ENCODE measurements at regions not wholly inside any gene's neighbourhood (a gene's known extent, or its start where the extent isn't known, plus 50 kb on each side); places are given as distances from the start of the nearest gene placed in this dataset.

DNA sequence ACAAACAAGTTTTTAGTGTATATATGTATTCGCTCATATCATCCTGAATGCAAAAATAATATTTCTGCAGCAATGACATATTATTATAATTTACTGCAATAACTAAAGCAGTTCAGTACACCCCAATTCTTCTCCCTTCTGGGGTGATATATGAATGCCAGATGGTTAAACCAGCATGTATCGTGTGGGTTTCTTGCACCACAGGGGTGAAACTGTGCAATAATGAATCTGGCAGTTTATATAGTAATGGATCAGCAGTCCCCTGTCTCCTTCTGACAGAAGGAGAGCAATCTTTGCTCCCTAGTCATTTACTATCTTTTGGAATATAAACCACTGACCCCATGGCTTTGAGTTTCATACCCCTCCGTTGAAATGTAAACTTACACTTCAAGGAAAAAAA is 228.6 kb upstream of the KLHL1 start:
- TF ChIP-seq, protein P1, sequence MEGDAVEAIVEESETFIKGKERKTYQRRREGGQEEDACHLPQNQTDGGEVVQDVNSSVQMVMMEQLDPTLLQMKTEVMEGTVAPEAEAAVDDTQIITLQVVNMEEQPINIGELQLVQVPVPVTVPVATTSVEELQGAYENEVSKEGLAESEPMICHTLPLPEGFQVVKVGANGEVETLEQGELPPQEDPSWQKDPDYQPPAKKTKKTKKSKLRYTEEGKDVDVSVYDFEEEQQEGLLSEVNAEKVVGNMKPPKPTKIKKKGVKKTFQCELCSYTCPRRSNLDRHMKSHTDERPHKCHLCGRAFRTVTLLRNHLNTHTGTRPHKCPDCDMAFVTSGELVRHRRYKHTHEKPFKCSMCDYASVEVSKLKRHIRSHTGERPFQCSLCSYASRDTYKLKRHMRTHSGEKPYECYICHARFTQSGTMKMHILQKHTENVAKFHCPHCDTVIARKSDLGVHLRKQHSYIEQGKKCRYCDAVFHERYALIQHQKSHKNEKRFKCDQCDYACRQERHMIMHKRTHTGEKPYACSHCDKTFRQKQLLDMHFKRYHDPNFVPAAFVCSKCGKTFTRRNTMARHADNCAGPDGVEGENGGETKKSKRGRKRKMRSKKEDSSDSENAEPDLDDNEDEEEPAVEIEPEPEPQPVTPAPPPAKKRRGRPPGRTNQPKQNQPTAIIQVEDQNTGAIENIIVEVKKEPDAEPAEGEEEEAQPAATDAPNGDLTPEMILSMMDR (IDR thresholded peaks at IDR 0.05), result no peak
- TF ChIP-seq POLR2A (IDR thresholded peaks at IDR 0.05) (no peak), POLR2AphosphoS5 (IDR thresholded peaks at IDR 0.05) (no peak), EP300 (IDR thresholded peaks at IDR 0.05) (no peak)

Measured in sigmoid colon (tissue), 4 donors.